Stimulated activated CD4-positive, alpha-beta T cell treated with anti-CD3 and anti-CD28 coated beads, Interleukin-1b, Interleukin-23, amount 100 ng/mL, for 48 hours (primary cell): ENCODE measurements at regions not wholly inside any gene's neighbourhood (a gene's known extent, or its start where the extent isn't known, plus 50 kb on each side); places are given as distances from the start of the nearest gene placed in this dataset.
"Not testable (repeated sequence)": the region's sequence is repeated elsewhere in the genome, so short reads cannot be mapped to it uniquely, and the experiment has no call there.

ENCODE experiments used
- DNase-seq: peaks from one replicate; pipeline ENCODE4 v3.0.0-alpha.2; 2020

DNA sequence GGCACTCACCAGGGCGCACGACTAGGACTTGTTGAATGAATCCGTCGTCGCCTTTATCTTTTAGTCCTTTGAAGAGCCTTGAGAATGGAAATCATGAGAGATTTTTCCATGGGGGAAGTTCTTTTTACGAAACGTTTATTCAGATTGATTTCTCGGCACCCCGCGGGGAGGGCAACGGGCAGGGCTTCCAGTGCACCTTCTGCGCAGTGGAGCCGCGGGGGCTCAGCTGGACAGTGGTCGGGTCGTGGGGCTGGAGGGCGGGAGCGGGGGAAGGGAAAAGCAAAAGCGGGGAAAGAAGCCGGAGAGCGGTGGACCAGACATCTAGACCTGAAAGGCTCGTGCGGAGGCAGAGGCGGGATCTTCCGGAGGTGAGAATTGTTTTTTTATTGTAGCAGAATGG, 50.6 kb upstream of the NBPF20 start:
- not testable (repeated sequence) for DNase-seq

DNA sequence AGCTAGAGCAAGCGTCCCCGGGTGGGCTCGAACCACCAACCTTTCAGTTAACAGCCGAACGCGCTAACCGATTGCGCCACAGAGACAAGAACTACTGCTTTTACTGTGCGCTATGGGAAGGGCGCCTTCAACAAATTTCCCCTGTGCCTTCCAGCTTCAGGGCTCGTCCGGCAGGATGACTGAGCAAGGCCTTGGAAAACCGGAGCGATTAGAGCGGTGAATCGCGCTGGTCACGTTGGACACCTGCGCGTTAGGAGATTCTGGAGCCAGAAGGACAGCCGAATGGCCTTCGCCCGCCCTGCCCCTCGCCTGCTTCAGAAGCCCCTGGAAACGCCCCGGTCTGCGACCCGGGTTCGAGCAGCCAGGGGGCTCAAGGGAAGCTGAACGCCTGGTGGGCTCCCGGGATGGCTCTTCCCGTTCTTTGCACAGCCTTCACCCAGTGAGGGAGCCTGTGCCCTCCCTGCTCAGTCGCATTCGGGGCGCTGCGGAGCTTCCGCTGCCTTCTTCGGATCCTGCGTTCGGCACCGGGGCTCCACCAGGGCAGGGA, 50.0 kb upstream of the NBPF20 start:
- DNase-seq = peak; percentile 52
